ENCODE measurements at regions not wholly inside any gene's neighbourhood (a gene's known extent, or its start where the extent isn't known, plus 50 kb on each side); places are given as distances from the start of the nearest gene placed in this dataset.
A peak's percentile ranks its signal among the peaks of the same experiment; 100 is the strongest.
"Not testable (repeated sequence)": the region's sequence is repeated elsewhere in the genome, so short reads cannot be mapped to it uniquely, and the experiment has no call there.

GRCh38 chr3:106850437-106850836 lies 526.8 kb upstream of the CCDC54 start:
- Mint-ChIP-seq H3K27ac (no peak overlapping the region), H3K9me3 (peaks cover 3 to 7% of the 10 kb centered on the region in 2 donors), H3K4me3 (no peak overlapping the region), H3K4me1 (no peaks in the 10 kb centered on the region), H3K27me3 (no peaks in the 10 kb centered on the region)
- ATAC-seq = no peak
- DNase-seq = no peak

- peak overlapping the region in 1 of 2 donors; percentile 5 for H3K27ac Mint-ChIP-seq
- H3K4me3 Mint-ChIP-seq, ATAC-seq, DNase-seq, H3K4me1 Mint-ChIP-seq, H3K27me3 Mint-ChIP-seq, H3K9me3 Mint-ChIP-seq: not testable (repeated sequence)
Measured at GRCh38 chr3:106858321-106858720, 518.9 kb upstream of the CCDC54 start.

GRCh38 chr3:106860182-106860581 lies 517.1 kb upstream of the CCDC54 start:
- Mint-ChIP-seq H3K4me1 (no peaks in the 10 kb centered on the region), H3K9me3 (peaks cover 0 to 19% of the 10 kb centered on the region in 2 donors), H3K27ac (no peak overlapping the region), H3K4me3 (no peak overlapping the region), H3K27me3 (no peaks in the 10 kb centered on the region)
- ATAC-seq (no peak), DNase-seq (no peak)

- no peaks in the 10 kb centered on the region for H3K4me1 Mint-ChIP-seq
- H3K27me3 Mint-ChIP-seq = no peaks in the 10 kb centered on the region
- peaks cover 6 to 10% of the 10 kb centered on the region in 2 donors for H3K9me3 Mint-ChIP-seq
- ATAC-seq (no peak), DNase-seq (no peak)
- H3K4me3 Mint-ChIP-seq = no peak overlapping the region
- no peak overlapping the region for H3K27ac Mint-ChIP-seq
Measured at GRCh38 chr3:106862067-106862466, 515.2 kb upstream of the CCDC54 start.

- ATAC-seq (no peak), DNase-seq (no peak)
- H3K27me3 Mint-ChIP-seq = peaks cover 11% of the 10 kb centered on the region
- no peak overlapping the region for H3K27ac Mint-ChIP-seq
- H3K4me3 Mint-ChIP-seq = no peak overlapping the region
- H3K9me3 Mint-ChIP-seq = peaks cover 0 to 12% of the 10 kb centered on the region in 2 donors
- no peaks in the 10 kb centered on the region for H3K4me1 Mint-ChIP-seq
Measured at GRCh38 chr3:106877627-106878026, 499.6 kb upstream of the CCDC54 start.

GRCh38 chr3:106880206-106880605 lies 497.0 kb upstream of the CCDC54 start:
- Mint-ChIP-seq H3K4me1 (no peaks in the 10 kb centered on the region), H3K27me3 (peaks cover 11% of the 10 kb centered on the region), H3K27ac (no peak overlapping the region), H3K4me3 (no peak overlapping the region), H3K9me3 (peaks cover 0 to 14% of the 10 kb centered on the region in 2 donors)
- ATAC-seq (no peak), DNase-seq (no peak)

- peaks cover 0 to 22% of the 10 kb centered on the region in 2 donors for H3K9me3 Mint-ChIP-seq
- no peak overlapping the region for H3K4me3 Mint-ChIP-seq
- ATAC-seq (no peak), DNase-seq (no peak)
- no peaks in the 10 kb centered on the region for H3K4me1 Mint-ChIP-seq
- no peak overlapping the region for H3K27ac Mint-ChIP-seq
- peaks cover 11% of the 10 kb centered on the region for H3K27me3 Mint-ChIP-seq
Measured at GRCh38 chr3:106881186-106881585, 496.1 kb upstream of the CCDC54 start.

DNA sequence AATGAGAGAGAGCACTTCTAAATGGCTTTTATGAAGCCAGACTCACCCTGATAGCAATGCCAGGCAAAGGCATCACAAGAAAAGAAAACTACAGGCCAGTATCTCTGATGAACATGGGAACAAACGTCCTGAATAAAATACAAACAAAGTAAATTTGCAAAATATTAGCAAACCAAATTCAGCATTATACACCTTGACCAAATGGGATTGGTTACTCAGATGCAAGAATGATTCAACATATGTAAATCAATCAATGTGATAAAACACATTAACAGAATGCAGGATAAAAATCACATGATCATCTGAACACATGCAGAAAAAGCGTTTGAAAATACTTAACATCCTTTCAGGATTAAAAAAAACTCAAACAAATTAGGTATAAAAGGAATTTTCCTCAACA lies 494.9 kb upstream of the CCDC54 start:
- no peaks in the 10 kb centered on the region for H3K4me1 Mint-ChIP-seq

GRCh38 chr3:106906074-106906473 lies 471.2 kb upstream of the CCDC54 start:
- Mint-ChIP-seq H3K9me3 (peaks cover 0 to 5% of the 10 kb centered on the region in 2 donors), H3K27ac (no peak overlapping the region), H3K4me1 (no peaks in the 10 kb centered on the region), H3K27me3 (no peaks in the 10 kb centered on the region), H3K4me3 (no peak overlapping the region)
- DNase-seq = no peak
- ATAC-seq = no peak

More for the DNA sequence above, 494.9 kb upstream of the CCDC54 start:
- Mint-ChIP-seq H3K9me3 (peaks cover 0 to 22% of the 10 kb centered on the region in 2 donors), H3K27me3 (peaks cover 11% of the 10 kb centered on the region), H3K27ac (no peak overlapping the region), H3K4me3 (no peak overlapping the region)
- no peak for DNase-seq
- ATAC-seq = no peak

- Mint-ChIP-seq H3K27ac (no peak overlapping the region), H3K4me1 (no peaks in the 10 kb centered on the region), H3K27me3 (peaks cover 2% of the 10 kb centered on the region)
Measured at GRCh38 chr3:106908181-106908938, 468.9 kb upstream of the CCDC54 start.

DNA sequence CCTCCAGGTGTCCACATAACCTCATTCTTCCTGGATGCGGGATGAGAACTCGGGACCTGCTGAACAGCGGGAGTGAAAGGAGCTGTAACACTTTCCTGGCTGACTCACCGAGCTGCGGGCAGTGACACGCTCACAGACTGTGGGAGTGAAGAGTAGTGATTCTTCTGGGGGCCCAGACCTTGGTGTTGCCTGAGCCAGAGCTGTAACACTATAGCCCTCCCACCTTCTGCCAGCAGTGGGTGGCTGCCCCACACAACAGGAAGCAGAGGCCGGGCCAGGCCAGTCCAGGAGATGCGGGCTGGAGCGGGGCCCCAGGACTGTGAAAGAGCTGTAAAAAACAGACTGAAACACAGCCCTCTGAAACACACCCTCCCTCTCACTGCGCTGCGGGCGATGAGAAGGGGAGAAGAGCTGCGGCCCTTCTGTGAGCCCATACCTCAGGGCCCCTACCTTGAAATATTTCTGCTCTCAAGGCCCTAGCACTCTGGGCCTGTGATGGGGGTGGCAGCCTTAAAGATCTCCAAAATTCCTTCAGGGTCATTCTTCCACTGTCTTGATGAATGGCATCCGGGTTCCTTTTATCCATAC lies 464.0 kb upstream of the CCDC54 start:
- Mint-ChIP-seq H3K9me3 (peaks cover 0 to 5% of the 10 kb centered on the region in 2 donors), H3K4me1 (no peaks in the 10 kb centered on the region), H3K27ac (no peak overlapping the region), H3K4me3 (no peak overlapping the region), H3K27me3 (peaks cover 14% of the 10 kb centered on the region)
- ATAC-seq (peak; percentile 20), DNase-seq (no peak)

More at GRCh38 chr3:106908181-106908938, 468.9 kb upstream of the CCDC54 start:
- DNase-seq = no peak
- H3K9me3 Mint-ChIP-seq = peaks cover 0 to 5% of the 10 kb centered on the region in 2 donors
- no peak overlapping the region for H3K4me3 Mint-ChIP-seq
- ATAC-seq = no peak

DNA sequence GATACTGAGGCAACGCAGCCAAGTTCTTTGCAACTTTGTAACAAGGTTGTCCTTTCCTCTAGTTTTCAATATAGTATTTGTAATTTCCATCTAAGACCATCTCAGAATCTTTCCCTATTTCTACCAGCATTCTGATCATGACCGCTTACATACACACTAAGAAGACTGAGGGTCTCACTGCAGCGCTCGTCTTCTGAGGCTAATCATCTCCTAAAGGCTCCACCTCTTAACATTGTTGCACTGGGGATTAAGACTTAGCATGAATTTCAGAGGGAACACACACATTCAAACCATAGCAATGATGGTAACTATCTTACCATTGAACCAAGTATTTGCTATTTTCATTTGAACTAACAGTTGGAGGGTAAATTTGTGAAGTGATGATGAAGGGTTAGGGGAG lies 463.3 kb upstream of the CCDC54 start:
- H3K4me1 Mint-ChIP-seq = no peaks in the 10 kb centered on the region
- H3K9me3 Mint-ChIP-seq = peaks cover 0 to 5% of the 10 kb centered on the region in 2 donors
- peaks cover 14% of the 10 kb centered on the region for H3K27me3 Mint-ChIP-seq
- ATAC-seq = no peak
- no peak for DNase-seq
- no peak overlapping the region for H3K27ac Mint-ChIP-seq
- no peak overlapping the region for H3K4me3 Mint-ChIP-seq

DNA sequence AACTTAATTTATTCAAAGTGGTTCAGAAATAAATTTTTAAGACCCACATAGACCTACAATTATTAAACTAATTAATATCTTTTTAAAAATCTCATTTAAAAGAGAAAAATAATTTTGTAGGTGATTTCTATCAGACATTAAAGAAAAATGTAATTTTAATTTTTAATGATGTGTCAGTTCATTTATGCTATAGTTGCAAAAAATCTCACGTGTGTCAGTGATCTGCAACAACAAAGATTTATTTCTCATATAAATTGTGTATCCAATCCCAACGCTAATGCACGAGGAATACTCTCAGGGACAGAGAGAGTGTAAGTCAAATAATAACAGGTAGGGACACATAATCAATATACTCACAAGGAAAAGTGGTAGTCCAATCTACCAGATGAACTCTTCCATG lies 456.6 kb upstream of the CCDC54 start:
- no peaks in the 10 kb centered on the region for H3K9me3 Mint-ChIP-seq
- H3K27me3 Mint-ChIP-seq = no peaks in the 10 kb centered on the region
- no peak overlapping the region for H3K27ac Mint-ChIP-seq
- ATAC-seq = no peak
- no peak overlapping the region for H3K4me3 Mint-ChIP-seq
- no peaks in the 10 kb centered on the region for H3K4me1 Mint-ChIP-seq
- DNase-seq = no peak

DNA sequence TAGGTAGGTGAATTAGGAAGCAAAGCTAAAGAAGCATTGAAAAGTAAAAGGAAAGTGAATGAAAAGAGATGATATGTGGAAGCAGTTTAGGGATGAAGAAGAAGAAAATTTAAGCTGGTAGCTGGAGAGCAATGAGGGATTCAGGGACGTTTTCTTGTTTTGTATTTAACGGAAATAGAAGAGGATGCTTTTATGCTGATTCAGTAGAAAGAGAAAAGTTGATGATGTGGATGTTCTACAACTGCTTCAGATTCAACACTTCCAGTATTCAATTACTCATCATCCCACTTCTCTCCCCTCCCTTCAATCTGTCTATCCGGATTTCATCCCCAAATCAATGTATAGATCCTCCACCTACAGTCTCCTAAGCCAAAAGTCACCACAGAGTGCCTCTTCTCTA lies 448.2 kb upstream of the CCDC54 start:
- no peak overlapping the region for H3K4me3 Mint-ChIP-seq
- DNase-seq (no peak), ATAC-seq (no peak)
- no peaks in the 10 kb centered on the region for H3K27me3 Mint-ChIP-seq
- no peak overlapping the region for H3K27ac Mint-ChIP-seq
- H3K4me1 Mint-ChIP-seq = no peaks in the 10 kb centered on the region
- H3K9me3 Mint-ChIP-seq = no peaks in the 10 kb centered on the region

GRCh38 chr3:106930086-106930485 lies 447.2 kb upstream of the CCDC54 start:
- no peak overlapping the region for H3K27ac Mint-ChIP-seq
- no peaks in the 10 kb centered on the region for H3K27me3 Mint-ChIP-seq
- H3K4me3 Mint-ChIP-seq = no peak overlapping the region
- DNase-seq = no peak
- no peaks in the 10 kb centered on the region for H3K9me3 Mint-ChIP-seq
- no peaks in the 10 kb centered on the region for H3K4me1 Mint-ChIP-seq
- ATAC-seq = no peak

DNA sequence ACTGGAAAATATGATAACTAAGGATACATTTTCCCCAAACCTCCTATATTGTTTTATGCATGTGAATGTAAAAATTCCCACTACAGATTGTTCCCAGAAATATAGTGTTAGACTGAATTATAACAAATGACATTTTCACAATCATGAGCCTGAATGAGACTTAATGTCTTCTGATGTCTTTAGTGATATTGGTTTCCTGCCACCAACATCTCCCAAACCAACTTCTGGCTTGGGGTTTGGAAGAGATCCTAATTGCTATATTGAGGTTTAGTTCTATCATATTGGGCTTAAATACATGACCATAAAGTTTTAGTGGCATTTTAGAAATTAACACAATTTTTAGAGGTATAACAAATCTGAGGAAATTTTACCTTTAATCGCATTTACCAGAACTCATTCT lies 445.3 kb upstream of the CCDC54 start:
- Mint-ChIP-seq H3K9me3 (no peaks in the 10 kb centered on the region), H3K27ac (no peak overlapping the region), H3K27me3 (no peaks in the 10 kb centered on the region), H3K4me1 (no peaks in the 10 kb centered on the region), H3K4me3 (no peak overlapping the region)
- ATAC-seq = no peak
- DNase-seq = no peak
